Natural killer cell treated with Interleukin-12 subunit alpha and Interleukin-12 subunit beta and Interleukin-15 and Interleukin-18, amount 100 ng/mL, for 72 hours (primary cell): ENCODE measurements at regions not wholly inside any gene's neighbourhood (a gene's known extent, or its start where the extent isn't known, plus 50 kb on each side); places are given as distances from the start of the nearest gene placed in this dataset.

Source experiments
- ATAC-seq, 2 donors: fragments of 150-1000 bp; cut with Tn5 transposase in 1 of 2; sonication (Bioruptor Pico), chemical (Tn5 transposase) in 1 of 2; 2 replicates each; pipeline ENCODE4 v1.10.0; 2021
- DNase-seq: peaks from one replicate; pipeline ENCODE4 v3.0.0; 2022; ENCODE audit warnings: low spot score
- H3K27ac Mint-ChIP-seq, 2 donors: 1 replicate in 1 of 2; 2 replicates in 1 of 2; pipeline ENCODE4 v1.8.0; 2022; ENCODE audit warnings: mixed read lengths in 2 of 2, mild to moderate bottlenecking in 1 of 2, moderate library complexity in 1 of 2
- H3K27me3 Mint-ChIP-seq, 2 donors: 1 replicate in 1 of 2; 2 replicates in 1 of 2; pipeline ENCODE4 v1.8.0; 2022; ENCODE audit warnings: mixed read lengths in 2 of 2
- H3K36me3 Mint-ChIP-seq: one replicate; pipeline ENCODE4 v1.8.0; 2022; ENCODE audit warnings: mixed read lengths
- H3K4me1 Mint-ChIP-seq, 2 donors: 1 replicate in 1 of 2; 2 replicates in 1 of 2; pipeline ENCODE4 v1.8.0; 2022; ENCODE audit warnings: low read depth in 2 of 2, mixed read lengths in 2 of 2, mild to moderate bottlenecking in 1 of 2
- H3K4me3 Mint-ChIP-seq: one replicate; pipeline ENCODE4 v1.8.0; 2022; ENCODE audit warnings: mixed read lengths
- H3K9me3 Mint-ChIP-seq: 2 replicates; pipeline ENCODE4 v1.8.0; 2022; ENCODE audit warnings: mixed read lengths

DNA sequence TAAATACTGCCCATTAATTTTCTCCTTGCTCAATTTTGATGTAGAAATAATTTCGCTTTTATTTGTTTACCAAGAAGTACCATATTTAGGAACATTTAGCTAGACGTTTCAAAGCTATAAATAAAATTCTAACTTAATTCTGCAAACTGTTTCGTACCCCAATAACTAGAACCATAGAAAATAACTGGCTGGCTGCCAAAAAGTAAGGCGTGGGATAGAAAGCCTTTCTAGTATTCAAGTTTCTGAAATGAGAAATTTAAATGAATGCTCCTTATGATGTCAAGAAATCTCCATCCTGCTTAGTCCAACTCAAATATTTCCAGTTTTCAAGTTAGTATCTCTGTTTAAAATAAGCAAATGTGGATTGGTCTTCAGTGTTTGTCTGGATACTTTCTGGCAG is 167.4 kb downstream of the FBXO8 start:
- no peak overlapping the region for H3K4me3 Mint-ChIP-seq
- DNase-seq (no peak), ATAC-seq (no peak)
- no peaks in the 10 kb centered on the region for H3K9me3 Mint-ChIP-seq
- no peaks in the 10 kb centered on the region for H3K4me1 Mint-ChIP-seq
- H3K27me3 Mint-ChIP-seq: peaks cover 23 to 36% of the 10 kb centered on the region in 2 donors
- no peak overlapping the region for H3K27ac Mint-ChIP-seq
- H3K36me3 Mint-ChIP-seq: no peaks in the 10 kb centered on the region

DNA sequence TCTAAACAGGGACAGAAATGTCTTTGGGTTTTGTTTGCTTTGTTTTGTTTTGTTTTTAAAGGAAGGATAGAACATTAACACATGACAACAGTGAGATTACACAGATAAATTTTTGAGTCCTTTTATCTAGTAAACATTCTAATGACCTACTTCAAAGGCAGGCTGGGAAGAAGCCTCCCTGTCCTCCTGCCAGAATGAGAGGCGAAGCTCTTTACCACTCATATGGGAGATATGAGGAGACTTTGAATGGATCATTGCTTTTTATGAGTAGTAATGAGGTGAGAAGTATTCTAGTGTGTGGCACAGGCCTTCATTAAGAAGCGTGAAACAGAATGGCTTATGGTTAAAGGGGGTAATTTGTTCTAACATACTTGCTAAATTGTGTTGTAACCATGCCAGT is 172.0 kb downstream of the FBXO8 start:
- no peak overlapping the region for H3K4me3 Mint-ChIP-seq
- ATAC-seq (no peak), DNase-seq (no peak)
- H3K36me3 Mint-ChIP-seq: no peaks in the 10 kb centered on the region
- H3K27ac Mint-ChIP-seq: no peak overlapping the region
- no peaks in the 10 kb centered on the region for H3K9me3 Mint-ChIP-seq
- no peaks in the 10 kb centered on the region for H3K4me1 Mint-ChIP-seq
- H3K27me3 Mint-ChIP-seq: peaks cover 6 to 14% of the 10 kb centered on the region in 2 donors

DNA sequence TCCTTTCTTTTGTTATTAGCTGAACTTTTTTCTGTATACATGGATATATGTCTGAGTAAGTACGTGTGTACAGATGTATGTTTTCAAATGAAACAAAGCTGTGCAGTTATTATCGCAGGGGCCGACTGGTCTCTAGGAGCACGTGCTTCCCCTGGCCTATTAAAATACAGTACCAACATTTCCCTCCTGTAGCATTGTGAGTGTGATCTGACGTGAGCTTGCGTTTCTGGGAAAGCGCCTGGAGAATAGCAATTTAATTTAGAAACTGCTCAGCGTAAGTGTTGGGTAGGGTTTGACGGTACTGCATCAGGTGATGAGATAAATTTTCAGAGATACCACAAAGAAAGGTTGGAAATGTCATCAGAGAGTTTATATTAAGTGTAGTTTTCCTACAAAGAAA is 173.3 kb downstream of the FBXO8 start:
- Mint-ChIP-seq H3K4me1 (no peaks in the 10 kb centered on the region), H3K36me3 (no peaks in the 10 kb centered on the region), H3K4me3 (no peak overlapping the region), H3K27me3 (peaks cover 6 to 14% of the 10 kb centered on the region in 2 donors), H3K27ac (no peak overlapping the region), H3K9me3 (no peaks in the 10 kb centered on the region)
- ATAC-seq: no peak
- DNase-seq: no peak

DNA sequence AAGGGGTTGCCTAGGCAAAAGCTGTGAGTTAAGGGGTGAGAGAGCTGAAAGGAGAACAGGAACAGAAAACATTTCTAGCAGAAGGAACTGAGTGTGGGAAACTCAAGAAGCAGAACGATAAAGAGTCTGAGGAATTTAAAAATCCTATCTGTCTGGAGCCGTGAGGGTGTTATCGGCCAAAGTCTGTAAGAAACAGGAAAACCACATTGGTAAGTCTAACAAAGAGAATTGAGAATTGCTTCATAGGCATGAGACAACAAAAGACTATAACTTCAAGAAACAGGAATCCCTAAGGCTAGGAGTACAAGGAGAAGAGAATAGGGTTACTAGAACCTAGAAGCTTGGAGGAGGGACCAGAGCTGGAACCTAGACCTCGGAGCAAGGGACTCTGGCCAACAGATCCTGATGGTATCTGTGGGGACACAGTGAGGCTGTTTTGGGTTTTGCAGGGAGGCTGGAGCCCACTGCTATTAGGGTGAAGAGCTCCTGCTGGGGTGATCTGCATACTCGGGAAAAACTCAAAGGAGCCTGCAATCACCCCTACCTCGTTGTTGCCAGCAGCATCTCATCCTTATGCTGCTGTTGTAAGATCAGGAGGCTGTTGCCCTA is 175.6 kb downstream of the FBXO8 start:
- Mint-ChIP-seq H3K4me3 (no peak overlapping the region), H3K36me3 (no peaks in the 10 kb centered on the region), H3K27ac (no peak overlapping the region), H3K4me1 (no peaks in the 10 kb centered on the region), H3K9me3 (no peaks in the 10 kb centered on the region), H3K27me3 (peaks cover 6 to 14% of the 10 kb centered on the region in 2 donors)
- DNase-seq (no peak), ATAC-seq (no peak)

DNA sequence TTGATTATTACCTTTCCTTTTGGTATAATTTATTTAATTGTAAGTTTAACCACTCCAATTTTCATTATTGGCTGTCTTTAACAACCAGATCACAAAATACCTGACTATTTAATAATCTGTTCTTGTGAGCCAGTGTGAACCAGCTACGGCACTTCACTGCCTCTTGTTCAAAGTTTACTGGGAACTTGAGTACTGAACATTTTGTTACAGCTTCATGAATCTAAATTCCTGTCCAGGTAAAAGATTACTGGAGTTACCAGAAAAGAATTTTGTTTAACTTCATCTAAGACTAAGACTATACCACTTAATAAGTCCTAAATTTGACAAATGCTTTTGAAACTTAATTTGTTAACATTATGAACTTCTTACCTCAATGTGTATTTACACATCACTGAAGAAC is 178.3 kb downstream of the FBXO8 start:
- DNase-seq (no peak), ATAC-seq (no peak)
- H3K4me1 Mint-ChIP-seq: no peaks in the 10 kb centered on the region
- H3K27ac Mint-ChIP-seq: no peak overlapping the region
- no peaks in the 10 kb centered on the region for H3K36me3 Mint-ChIP-seq
- H3K9me3 Mint-ChIP-seq: peaks cover 2% of the 10 kb centered on the region
- H3K27me3 Mint-ChIP-seq: peaks cover 6 to 14% of the 10 kb centered on the region in 2 donors
- no peak overlapping the region for H3K4me3 Mint-ChIP-seq

DNA sequence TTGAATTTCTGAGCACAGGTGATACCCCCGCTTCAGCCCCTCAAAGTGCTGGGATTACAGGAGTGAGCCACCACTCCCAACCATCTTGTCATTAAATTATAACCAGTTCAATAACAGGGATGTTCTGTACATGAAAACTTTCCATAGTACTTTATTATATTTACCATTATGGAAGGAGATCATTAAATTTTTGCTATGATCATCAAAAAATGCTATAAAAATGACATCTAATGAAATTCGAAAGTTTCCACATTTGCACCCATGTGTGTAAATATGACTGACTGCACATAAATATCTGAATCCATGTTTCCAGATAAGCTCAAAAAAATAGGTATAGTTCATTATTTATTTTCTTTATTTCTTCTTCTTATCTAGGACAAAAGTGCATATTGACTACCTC is 182.6 kb downstream of the FBXO8 start:
- Mint-ChIP-seq H3K36me3 (no peaks in the 10 kb centered on the region), H3K9me3 (peaks cover 2% of the 10 kb centered on the region), H3K27ac (no peak overlapping the region), H3K4me3 (no peak overlapping the region), H3K4me1 (no peaks in the 10 kb centered on the region), H3K27me3 (no peaks in the 10 kb centered on the region)
- ATAC-seq (no peak), DNase-seq (no peak)

DNA sequence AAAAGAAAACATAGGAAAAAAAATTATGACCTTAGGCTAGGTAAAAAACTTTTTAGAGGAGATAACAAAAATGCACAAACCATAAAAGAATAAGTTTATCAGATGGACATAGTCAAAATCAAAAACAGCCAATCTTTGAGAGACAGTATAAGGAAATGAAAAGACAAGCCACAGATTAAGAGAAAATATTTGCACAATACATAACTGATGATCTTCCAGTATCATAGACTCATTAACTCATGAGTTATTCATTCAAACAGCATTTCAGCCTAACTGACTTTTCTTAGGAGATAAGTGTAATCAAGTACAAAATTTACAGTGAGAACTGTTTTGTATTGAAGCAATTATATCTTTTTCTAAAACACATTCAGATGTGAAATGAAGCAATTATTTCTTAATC is 183.8 kb downstream of the FBXO8 start:
- DNase-seq (no peak), ATAC-seq (no peak)
- no peaks in the 10 kb centered on the region for H3K27me3 Mint-ChIP-seq
- H3K9me3 Mint-ChIP-seq: peaks cover 2% of the 10 kb centered on the region
- no peak overlapping the region for H3K4me3 Mint-ChIP-seq
- no peaks in the 10 kb centered on the region for H3K36me3 Mint-ChIP-seq
- no peaks in the 10 kb centered on the region for H3K4me1 Mint-ChIP-seq
- H3K27ac Mint-ChIP-seq: no peak overlapping the region

DNA sequence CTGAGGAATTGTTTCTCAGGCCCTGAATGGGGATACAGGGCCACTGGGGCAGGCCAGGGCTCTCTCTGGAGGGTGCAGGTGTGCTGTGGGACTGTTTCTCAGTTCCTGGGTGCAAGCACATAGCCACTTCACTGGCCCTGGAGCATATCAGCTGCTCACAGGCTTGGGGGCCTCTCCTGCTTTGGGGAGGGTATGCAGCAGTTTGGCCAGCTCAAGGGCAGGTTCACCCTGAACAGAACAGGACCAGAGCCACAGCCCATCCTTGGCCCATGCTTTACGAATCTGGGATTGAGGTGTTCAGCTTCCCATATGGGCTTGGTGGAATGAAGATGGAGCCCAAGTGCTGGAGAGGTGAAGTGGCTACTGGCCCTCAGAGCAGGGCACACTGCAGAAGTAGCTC is 186.5 kb downstream of the FBXO8 start:
- Mint-ChIP-seq H3K36me3 (no peaks in the 10 kb centered on the region), H3K4me1 (no peaks in the 10 kb centered on the region), H3K9me3 (peaks cover 10% of the 10 kb centered on the region), H3K27me3 (no peaks in the 10 kb centered on the region), H3K4me3 (no peak overlapping the region), H3K27ac (no peak overlapping the region)
- ATAC-seq (peak in 1 of 2 donors; percentile 27), DNase-seq (no peak)

DNA sequence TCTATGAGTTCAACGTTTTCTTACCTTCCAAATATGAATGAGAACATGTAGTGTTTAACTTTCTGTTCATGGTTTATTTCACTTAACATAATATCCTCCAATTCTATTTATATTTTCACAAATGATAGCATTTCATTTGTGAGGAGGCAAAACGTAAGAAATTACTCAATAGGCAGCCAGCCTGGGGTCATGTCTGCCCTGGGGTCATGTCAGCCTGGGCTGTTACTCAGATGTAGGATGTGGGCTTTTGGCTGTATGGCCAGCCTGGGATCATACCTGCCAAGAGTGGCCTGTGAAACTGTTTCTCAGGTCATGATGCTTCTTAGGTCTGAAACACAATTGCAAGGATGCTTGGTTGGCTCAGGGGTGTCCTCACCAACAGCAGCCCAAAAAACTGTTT is 187.0 kb downstream of the FBXO8 start:
- no peak overlapping the region for H3K4me3 Mint-ChIP-seq
- no peaks in the 10 kb centered on the region for H3K4me1 Mint-ChIP-seq
- no peaks in the 10 kb centered on the region for H3K36me3 Mint-ChIP-seq
- peaks cover 10% of the 10 kb centered on the region for H3K9me3 Mint-ChIP-seq
- ATAC-seq (peak in 1 of 2 donors; percentile 6), DNase-seq (no peak)
- H3K27ac Mint-ChIP-seq: no peak overlapping the region
- H3K27me3 Mint-ChIP-seq: no peaks in the 10 kb centered on the region

DNA sequence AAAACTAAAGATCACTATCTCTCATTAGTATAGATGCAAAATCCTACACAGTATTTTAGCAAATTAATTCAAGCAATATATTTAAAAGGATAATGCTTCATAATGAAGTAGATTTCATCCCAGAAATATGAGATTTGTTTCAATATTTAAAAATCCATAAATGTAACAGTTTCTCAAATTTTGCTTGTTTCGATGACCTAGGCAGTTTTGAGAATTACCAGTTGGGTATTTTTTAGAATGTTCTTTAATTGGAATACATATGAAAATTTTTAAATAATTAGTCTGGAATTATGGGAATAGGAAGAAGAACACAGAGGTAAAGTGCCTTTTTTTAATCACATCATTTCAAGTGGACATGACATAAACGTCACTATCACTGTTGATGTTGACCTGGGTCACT is 192.3 kb downstream of the FBXO8 start:
- Mint-ChIP-seq H3K27ac (no peak overlapping the region), H3K9me3 (peaks cover 8% of the 10 kb centered on the region), H3K27me3 (peaks cover 0 to 3% of the 10 kb centered on the region in 2 donors), H3K4me3 (no peak overlapping the region), H3K4me1 (no peaks in the 10 kb centered on the region), H3K36me3 (no peaks in the 10 kb centered on the region)
- DNase-seq (no peak), ATAC-seq (no peak)

DNA sequence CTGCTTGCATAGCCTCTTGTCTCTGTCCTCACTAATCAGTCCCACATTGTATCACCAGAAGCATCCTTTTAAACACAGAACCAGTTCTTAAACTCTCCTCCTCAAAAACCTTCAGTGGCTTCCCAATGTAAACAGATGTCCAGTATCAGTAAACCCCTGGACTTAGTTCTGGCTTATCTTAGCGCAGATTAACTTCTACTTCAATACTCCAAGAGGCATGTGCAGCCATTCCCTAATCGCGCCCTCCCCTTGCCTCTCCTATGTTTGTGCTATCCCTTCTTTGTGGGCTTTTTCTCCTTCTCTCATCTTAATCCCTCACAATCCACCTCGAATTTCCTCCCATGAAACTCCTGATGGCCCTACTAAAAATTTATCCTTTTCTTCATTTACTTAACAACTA is 193.8 kb downstream of the FBXO8 start:
- peaks cover 0 to 3% of the 10 kb centered on the region in 2 donors for H3K27me3 Mint-ChIP-seq
- DNase-seq: no peak
- no peak for ATAC-seq
- H3K4me1 Mint-ChIP-seq: no peaks in the 10 kb centered on the region
- no peak overlapping the region for H3K27ac Mint-ChIP-seq
- H3K36me3 Mint-ChIP-seq: no peaks in the 10 kb centered on the region
- no peak overlapping the region for H3K4me3 Mint-ChIP-seq
- peaks cover 8% of the 10 kb centered on the region for H3K9me3 Mint-ChIP-seq

DNA sequence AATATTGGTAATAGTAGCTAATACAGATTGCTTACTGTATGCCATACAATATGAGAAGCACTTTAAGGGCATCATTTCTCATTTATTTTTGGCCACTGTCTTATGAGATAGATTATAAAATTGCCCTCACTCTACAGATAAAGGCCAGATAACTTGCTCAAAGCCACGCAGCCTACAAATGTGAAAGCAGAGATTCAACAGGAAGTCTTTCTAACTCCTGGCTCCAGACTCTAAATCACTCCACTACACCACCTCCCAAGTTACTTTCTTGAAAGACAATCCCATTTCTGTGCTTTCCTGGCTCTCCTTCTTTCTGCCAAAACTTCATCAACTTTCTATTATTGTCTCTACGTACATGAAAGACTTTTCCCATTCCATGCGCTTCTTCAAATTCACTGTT is 194.7 kb downstream of the FBXO8 start:
- Mint-ChIP-seq H3K4me1 (no peaks in the 10 kb centered on the region), H3K27ac (no peak overlapping the region), H3K36me3 (no peaks in the 10 kb centered on the region), H3K4me3 (no peak overlapping the region), H3K27me3 (peaks cover 0 to 3% of the 10 kb centered on the region in 2 donors), H3K9me3 (peaks cover 8% of the 10 kb centered on the region)
- DNase-seq: no peak
- ATAC-seq: no peak

DNA sequence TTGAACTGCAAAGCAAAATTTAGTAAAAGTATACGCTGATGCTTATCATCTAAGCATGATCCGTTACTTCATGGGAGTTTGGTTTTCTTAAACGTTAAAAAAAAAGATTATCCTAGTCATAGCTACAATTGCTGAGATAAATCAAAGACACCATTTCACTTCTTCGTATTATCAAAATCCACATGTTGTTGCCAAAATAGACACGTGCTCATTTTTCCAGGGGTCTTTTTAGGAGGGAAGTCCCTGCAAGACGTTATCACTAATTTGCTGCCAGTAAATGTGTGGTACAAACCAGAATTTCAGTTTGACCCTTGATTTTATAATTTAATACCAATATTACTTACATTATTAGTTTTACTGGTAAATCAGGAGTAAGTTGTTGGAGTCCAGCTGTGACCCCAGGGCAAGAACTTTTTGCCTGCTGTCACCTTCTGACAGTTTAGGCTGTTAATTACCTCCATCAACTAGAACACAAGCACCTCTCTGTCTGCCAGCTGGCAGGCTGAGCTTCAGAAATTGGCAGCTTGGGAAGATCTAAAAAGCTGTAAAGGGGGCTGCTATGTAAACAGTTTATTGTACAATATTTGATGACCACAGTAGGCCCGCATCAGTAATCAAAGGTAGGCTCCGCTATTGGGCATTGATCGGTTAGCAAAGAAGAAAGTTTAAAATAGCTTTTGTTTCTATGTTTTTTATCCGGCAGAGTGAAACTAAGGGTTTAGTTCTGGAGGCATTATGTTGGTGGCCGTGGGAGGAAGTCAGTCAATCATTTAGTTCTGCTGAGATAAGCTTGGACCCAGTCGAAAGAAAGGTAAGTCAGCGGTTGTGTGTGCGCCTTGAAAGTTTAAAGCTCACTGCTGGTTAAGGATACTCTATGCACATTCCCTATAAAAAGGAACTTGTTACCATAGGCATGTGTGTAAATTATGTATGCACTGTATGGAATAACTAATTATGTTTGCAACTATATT is 196.4 kb downstream of the FBXO8 start:
- Mint-ChIP-seq H3K27ac (no peak overlapping the region), H3K4me3 (no peak overlapping the region), H3K36me3 (no peaks in the 10 kb centered on the region), H3K4me1 (no peaks in the 10 kb centered on the region), H3K27me3 (peaks cover 0 to 3% of the 10 kb centered on the region in 2 donors), H3K9me3 (peaks cover under 1% of the 10 kb centered on the region)
- ATAC-seq (no peak), DNase-seq (no peak)

DNA sequence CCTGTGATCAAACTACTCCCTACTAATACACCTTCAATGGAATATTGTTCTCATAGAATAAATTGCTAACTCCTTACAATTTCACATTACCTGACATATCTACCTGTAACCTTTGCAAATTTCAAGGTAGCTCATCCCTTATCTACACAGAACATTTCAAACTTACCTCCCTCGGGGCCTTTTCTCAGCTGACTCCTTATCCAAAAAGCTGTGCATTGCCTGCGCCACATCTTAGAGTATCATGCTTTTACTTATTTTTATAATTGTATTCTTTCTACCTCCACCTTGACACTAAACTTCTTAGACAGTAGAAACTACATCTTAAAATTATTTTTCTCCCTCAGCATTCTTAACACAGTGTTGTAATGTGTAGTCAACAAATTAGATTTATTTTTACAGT is 198.5 kb downstream of the FBXO8 start:
- no peak for DNase-seq
- no peaks in the 10 kb centered on the region for H3K9me3 Mint-ChIP-seq
- no peak overlapping the region for H3K4me3 Mint-ChIP-seq
- peaks cover 0 to 3% of the 10 kb centered on the region in 2 donors for H3K27me3 Mint-ChIP-seq
- H3K36me3 Mint-ChIP-seq: no peaks in the 10 kb centered on the region
- no peak overlapping the region for H3K27ac Mint-ChIP-seq
- H3K4me1 Mint-ChIP-seq: no peaks in the 10 kb centered on the region
- ATAC-seq: no peak
